ENCODE measurements at regions not wholly inside any gene's neighbourhood (a gene's known extent, or its start where the extent isn't known, plus 50 kb on each side); places are given as distances from the start of the nearest gene placed in this dataset.

- TF ChIP-seq, protein P1, sequence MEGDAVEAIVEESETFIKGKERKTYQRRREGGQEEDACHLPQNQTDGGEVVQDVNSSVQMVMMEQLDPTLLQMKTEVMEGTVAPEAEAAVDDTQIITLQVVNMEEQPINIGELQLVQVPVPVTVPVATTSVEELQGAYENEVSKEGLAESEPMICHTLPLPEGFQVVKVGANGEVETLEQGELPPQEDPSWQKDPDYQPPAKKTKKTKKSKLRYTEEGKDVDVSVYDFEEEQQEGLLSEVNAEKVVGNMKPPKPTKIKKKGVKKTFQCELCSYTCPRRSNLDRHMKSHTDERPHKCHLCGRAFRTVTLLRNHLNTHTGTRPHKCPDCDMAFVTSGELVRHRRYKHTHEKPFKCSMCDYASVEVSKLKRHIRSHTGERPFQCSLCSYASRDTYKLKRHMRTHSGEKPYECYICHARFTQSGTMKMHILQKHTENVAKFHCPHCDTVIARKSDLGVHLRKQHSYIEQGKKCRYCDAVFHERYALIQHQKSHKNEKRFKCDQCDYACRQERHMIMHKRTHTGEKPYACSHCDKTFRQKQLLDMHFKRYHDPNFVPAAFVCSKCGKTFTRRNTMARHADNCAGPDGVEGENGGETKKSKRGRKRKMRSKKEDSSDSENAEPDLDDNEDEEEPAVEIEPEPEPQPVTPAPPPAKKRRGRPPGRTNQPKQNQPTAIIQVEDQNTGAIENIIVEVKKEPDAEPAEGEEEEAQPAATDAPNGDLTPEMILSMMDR (IDR thresholded peaks at IDR 0.05), result no peak
- TF ChIP-seq POLR2A (IDR thresholded peaks at IDR 0.05), result no peak
Observed at GRCh38 chr3:4061783-4062360, 241.3 kb upstream of the SETMAR start.
